Umbilical cord (tissue), 1 donor: ENCODE measurements at regions not wholly inside any gene's neighbourhood (a gene's known extent, or its start where the extent isn't known, plus 50 kb on each side); places are given as distances from the start of the nearest gene placed in this dataset.
A peak's percentile ranks its signal among the peaks of the same experiment; 100 is the strongest.

Experiments
- DNase-seq: peaks from one replicate; pipeline ENCODE4 v3.0.0-alpha.2; 2015; ENCODE audit warnings: low spot score

DNA sequence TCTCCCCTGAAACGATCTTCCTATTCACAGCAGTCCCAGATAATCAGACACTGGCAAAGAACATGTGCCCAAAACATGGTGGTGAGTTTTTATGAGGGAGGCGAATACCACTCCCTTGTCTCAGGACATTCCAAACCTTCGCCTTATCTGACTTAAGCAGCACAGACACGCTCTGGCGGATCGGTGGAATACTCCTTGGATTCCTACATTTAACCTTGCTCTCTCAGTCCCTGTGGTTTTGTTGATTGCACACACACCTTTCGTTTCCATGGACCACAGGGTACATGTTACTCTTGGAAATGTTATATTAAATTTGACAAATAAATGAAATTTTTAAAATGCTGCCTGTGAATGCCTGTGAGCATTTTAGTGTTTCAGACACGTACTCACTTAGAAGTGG lies 87.8 kb upstream of the CPEB4 start:
- peak; percentile 16 for DNase-seq

DNA sequence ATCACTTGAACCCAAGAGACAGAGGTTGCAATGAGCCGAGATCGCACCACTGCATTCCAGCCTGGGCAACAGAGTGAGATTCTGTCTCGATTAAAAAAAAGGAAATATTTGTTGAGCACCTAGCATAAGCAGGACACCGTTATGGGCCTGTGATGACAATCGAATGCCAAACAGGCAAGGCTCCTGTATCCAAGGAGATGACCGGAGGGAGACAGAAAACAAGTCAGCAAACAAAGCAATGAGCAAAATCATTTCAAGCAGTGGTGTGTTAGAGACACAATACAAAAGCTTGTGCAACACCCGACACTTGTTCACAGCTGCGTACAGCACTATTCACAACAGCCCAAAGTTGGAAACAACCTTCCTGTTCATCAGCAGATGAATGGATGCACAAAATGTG lies 87.1 kb upstream of the CPEB4 start:
- DNase-seq = no peak

DNA sequence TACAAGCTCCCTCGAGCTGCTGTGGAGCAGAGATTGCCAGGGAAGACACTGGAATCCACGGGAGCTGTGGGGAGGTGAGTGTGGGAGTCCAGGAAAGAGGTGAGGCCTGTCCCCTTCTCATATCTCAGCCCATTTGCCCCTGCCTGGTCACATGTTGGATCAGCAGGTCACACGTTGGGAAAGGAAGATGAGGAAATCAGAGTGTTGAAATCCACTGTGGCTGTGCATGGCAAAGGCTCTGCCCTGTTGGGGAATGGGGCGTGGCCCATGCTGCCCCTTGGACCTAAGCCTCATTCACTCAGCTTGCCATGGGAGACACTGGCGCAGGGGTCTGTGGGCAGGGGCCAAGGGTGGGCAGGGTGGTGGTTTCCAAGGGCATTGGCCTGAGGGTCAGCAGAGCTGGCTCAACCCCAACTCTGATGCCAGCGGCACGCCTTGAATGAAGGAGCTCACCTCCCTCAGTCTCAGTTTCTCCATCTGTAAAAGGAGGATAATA lies 85.4 kb upstream of the CPEB4 start:
- no peak for DNase-seq

DNA sequence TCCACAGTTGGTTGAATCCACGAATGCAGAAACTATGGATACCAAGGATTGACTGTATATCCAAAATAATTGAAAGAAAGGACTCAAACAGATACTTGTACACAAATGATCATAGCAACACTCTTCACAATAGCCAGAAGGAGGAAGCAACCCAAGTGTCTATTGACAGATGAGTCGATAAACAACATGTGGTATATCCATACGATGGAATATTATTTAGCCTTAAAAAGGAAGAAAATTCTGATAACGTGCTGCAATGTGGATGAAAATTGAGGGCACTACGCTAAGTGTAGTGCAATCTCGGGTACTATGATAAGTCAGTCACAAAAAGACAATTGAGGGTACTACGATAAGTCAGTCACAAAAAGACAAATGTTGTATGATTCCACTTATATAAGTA lies 83.6 kb upstream of the CPEB4 start:
- DNase-seq = no peak

DNA sequence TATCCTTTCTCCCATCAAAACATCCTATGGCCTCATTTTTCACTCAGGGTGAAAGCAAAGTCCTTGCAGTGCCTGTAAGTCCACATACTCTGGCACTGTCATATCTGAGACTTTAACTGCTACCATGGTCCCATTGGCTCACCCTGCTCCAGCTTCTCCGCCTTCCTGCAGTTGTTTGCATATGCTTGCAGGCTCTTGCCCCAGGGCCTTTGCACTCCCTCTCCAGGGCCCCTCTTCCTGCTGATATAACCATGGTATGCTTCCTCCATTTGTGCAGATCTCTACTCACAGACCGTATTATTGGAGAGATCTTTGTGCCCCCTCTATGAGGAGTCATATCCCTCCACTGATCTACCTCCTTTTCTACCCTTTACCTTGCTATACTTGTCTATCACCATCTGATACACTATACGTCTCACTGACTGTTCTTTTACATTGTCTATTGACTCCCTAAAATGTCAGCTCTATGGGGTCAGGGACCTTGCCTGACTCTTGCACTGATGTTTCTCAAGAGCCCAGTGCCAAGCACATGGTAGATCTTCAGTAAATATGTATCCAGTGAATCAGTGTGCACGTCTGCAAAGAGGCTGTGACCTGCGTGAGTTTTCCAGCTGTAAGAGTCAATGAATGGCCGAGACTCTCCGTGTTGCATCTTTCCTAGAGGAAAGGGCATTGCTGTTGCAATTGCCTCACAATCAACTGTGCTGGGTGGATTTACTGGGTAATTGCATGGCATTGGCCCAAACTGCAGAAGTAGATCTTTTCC lies 81.7 kb upstream of the CPEB4 start:
- no peak for DNase-seq

DNA sequence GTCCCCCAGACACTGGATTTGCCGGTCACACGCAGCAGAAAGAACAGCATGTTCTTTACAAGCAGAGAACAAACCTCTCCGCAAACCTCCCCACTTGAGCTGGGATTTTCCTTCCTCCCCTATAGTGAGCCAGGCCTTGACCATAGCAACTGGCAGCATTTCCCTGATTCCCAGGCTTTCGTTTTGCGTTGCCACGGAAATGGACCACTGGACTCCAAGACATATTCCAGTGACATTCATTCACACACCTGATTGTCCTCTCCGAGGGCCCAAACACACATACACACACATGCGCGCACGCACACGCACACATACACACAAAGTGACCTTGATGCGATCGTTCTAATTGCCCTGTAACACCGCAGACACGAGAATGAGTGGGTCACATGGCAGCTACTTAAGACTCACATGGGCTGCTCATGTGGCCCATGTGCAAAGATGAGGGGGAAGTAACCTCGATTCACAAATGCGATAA lies 80.9 kb upstream of the CPEB4 start:
- no peak for DNase-seq

DNA sequence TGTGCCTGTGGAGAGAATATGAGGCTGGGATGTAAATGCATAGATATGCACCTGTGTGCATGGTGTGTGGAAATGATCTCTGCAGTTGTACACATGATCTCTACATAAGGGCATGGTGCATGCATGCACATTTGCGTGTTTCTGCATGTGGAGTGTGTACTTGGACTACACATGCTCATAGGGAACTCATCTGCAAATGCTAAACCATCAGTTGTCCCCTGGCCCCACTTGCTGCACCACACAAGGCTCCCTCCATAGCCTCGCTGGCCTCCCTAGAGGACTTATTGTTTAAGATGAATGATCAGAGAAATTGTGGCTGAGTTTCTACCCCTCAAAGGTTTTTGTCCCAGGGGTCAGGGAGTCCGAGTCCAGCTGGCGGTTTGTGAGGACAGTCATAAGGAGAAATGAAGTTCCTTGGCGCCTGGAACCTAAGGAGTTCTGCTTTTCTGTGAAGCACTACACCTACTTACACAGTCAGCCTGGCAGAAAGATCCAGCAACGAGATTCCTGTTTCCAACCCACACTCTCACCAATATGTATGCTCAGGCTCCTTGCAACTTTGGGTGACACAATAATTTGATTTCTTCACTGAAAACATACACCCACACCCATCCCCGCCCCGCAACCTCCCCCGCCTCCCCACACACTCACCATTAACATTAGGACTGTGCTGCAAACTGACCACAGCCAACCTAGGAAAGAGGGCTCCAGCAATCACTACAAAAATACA lies 79.9 kb upstream of the CPEB4 start:
- DNase-seq = no peak

DNA sequence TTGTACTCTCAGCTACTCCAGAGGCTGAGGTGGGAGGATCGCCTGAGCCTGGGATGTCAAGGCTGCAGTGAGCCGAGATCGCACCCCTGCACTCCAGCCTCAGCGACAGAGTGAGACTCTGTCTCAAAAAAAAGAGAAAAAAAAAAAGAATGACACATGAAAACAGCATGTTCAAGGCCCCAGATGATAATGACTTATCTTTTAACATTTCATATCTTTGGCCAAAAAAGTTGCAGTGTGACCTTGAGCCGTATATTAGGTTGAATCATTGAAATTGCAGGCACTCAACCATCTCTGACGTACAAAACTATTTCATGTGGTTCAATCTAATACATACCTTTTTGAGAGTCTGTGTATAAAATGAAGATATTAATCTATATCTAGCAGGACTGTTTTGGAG lies 79.1 kb upstream of the CPEB4 start:
- no peak for DNase-seq

DNA sequence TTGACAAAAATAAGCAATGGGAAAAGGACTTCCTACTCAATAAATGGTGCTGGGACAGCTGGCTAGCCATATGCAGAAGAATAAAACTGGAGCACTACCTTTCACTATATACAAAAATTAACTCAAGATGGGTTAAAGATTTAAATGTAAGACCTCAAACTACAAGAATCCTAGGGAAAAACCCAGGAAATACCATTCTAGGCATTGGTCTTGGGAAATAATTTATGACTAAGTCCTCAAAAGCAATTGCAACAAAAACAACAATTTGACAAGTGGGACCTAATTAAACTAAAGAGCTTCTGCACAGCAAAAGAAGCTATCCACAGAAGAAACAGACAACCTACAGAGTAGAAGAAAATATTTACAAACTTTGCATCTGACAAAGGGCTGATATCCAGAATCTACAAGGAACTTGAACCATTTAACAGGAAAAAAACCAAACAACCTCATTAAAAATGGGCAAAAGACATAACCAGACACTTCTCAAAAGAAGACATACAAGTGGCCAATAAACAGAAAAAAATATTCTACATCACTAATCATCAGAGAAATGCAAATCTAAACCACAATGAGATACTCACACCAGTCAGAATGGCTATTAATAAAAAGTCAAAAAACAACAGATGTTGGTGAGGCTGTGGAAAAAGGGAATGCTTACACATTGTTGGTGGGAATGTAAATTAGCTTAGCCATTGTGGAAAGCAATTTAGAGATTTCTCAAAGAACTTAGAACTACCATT lies 75.2 kb upstream of the CPEB4 start:
- DNase-seq = no peak

DNA sequence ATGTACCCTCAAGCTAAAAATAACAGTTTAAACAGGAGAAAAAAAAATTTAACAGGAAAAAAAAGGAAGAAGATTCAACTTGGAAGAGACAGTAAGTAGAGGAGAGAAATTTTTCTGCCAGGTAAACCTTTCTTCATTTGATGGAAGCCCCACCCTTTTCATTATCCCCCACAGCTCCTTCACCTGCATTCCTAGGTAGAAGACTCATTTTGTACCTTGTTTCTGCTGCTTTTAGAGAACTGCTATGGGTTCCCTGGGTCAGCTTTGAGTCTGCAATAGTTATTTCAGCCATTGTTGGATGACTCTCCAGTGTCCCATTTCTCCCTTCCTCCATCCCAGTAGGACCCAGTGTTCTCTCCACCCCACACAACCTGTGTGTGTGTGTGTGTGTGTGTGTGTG lies 74.1 kb upstream of the CPEB4 start:
- no peak for DNase-seq

DNA sequence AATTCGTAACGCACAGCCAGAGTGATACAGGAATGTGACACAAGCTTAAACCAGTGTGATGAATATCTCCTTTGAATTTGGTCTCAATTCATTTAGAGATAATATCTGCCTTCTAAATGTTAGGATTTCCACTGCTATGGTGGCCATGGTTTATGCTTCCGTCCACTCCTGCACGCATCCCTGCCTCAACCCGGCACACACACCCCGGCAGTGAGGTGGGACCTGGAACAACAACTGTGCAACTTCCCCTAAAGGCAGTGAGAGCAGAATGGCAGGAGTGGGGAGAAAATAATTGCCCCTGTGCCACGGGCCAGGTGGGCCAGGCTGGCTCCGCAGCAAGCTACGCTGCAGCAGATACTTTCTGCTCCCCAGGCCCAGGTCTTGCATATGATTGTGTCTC lies 72.6 kb upstream of the CPEB4 start:
- DNase-seq = no peak

DNA sequence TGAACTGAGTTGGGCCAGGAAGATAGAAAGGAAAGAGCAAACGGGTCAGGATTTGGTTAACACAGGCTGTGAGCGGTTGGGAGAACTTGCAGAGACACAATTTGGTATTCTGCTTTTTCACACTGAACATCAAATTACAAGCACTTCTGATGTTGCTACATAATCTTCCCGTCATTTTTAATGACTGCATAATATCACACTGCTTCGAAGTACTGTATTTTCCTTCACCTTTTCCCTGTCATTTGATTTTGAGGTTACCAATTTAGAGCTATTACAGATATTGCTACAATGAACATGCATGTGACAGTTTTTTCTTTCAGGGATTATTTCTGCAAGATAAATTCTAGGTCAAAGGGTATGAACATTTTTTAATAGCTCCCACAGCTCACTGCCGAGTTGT lies 71.4 kb upstream of the CPEB4 start:
- DNase-seq = no peak

DNA sequence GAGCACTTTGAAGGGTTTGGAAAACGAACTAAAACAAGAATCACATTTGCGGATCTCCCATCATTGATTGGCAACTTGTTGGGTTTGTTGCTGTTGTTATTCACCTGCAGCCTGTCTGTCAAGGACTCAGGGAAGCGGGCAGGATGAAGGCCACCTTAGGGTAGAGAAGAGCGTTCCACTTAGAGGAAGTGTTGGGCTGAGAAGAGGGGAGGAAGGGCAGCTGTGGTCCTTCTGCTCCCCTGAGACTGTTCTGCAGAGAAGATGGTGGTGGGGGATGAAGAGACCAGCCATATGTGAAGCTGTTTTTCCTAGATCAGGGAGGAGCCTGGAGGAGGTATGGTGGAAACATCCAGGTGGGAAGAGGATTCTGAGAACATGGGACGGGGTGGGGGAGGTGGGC lies 70.6 kb upstream of the CPEB4 start:
- DNase-seq = no peak

DNA sequence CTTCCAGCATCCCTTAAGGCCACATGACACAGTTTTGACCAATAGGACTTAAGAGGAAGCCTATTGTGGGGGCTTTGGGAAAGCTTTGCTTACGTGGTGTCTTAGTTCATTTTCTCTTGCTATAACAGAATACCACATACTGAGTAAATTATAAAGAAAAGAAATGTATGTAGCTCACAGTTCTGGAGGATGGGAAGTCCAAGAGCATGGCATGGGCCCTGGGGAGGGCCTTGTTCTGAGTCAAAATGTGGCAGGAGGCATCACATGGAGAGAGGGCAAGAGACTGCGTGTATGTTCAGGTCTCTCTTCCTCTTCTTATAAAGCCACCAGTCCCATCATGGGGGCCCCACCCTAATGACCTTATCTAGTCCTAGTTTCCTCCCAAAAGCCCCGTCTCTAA lies 68.6 kb upstream of the CPEB4 start:
- DNase-seq = no peak

DNA sequence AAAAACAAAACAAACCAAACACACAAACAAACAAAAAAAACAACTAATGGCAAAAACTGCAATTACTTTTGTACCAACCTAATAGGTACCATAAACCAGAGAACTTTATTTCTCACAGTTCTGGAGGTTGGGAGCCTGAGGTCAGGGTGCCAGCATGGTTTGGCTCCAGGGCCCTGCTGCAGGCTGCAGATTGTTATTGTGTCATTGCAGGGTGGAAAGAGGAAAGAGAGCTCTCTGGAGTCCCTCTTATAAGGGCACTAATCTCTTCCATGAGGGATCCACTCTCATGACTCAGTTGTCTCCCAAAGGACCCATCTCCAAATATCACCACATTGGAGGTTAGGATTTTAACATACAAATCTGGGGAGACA lies 64.9 kb upstream of the CPEB4 start:
- DNase-seq = no peak

DNA sequence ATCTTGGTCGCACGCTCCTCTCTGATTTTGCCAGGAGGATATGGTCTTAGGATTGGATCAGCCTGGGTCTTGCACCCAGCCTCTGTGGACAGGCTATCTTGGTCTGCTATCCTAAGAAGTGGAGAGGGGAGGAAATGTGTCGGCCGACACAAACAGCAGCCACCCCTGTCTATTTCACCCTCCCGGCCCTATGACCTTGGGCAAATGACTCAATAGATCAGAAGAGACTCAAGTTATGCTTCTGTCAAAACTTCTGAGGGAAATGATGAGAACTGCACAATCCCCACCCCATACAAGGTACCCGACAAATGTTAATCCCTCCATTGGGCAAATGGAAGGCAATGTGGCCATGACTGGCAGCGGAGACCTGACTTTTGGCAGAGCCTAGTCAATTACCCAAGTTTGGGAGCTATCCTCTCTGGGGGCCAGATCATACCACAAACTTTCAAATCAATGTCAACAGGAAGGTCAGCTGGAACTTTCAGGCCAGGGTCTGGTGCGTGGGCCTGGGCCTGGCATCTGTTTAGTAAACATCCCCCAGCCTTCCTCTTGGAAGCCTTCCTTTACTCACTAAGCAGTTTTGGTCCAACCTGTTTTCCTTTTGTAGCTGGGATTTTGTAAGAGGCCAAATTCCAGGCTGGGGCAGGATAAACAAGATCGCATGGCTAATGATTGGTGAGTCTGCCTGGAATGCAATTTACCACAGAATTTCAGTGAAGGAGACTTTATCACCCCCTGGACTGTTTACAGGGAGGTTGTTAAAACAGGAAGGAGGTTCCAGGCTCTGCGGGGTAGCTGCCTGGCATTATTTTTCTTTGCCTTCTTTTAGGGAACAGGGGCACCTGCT lies 64.2 kb upstream of the CPEB4 start:
- no peak for DNase-seq

DNA sequence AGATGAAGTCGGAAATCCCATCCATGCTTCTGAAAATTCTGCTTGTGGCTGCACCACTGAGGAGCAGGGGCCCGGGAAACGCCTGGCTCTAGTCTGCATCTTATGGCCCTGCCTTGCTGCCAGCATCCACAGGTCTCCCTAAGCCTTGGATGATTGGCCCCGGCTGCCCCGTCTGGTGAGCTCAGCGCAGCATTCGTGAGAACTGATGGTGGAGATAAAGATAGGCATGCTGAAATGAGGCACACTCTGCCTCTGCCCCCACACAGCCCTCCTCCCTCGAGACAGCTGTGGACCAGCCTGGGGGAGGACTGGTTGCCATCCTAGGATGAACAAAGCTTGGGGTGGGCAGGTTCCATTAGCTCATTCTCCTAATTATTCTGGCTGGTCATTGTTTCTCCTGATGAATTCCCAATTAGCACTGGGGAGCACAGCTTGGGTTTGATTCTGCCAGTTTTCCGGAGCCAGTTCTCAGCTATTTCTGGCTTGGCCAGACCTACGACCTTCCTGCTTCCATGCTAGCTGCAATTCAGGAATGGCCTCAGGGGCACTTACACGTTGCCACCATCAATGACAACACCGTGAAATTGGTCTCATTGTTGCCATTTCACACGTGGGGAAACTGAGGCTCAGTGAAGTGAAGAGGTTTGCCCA lies 62.8 kb upstream of the CPEB4 start:
- DNase-seq = peak; percentile 24

DNA sequence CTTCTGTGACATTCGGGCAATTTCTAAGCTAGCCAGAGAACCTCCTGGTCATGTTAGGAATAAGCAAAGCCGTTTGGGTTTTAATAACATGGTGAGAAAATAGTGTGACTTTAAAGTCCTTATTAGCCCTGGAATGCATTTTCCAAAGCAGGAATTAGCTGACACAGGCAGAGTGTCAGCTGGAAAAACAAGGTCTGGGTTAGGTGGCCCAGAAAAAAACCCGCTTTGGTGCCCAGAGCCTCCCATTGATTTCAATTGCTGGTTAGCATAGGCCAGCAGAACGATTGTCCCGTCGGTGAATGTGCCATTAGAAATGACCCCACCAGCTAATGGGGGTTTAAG lies 62.1 kb upstream of the CPEB4 start:
- no peak for DNase-seq

DNA sequence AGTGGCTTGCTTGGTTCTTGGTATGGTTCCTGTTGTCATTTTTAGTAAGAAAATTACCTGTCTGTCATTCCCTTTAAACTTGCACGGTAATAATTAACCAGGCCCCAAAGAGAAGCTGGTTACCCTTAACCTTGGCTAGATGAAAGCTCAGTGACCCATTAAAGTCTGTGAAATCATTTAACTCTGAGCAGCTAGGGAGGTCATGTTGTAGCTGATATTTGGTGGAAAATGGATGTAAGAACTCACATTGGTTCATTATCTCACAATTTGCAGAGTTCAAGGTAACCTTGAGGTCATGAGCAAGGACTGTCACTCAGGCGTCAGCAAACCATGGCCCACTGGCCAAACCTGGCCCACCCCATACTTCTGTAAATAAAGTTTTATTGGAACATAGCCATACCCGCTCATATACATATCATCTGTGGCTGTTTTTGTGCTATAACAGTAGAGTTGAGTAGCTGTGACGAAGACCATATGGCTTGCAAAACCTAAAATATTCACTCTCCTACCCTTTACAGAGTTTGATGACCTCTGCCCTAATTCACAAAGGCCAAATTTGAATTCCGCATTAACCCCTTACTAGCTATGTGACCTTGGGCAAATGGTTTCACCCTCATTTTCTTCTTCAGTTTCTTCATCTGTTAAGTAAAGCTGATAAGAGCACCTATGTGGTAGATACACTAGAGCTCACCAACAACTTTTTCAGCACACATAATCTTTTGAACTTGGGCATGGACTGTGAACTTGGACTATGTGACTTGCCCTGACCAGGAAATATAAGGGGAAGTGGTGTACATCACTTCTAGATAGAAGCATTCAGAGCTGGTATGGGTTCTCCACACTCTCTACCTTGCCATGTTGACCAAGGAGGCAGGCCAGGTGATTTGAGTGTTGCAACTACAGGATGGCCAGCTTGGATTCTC lies 61.5 kb upstream of the CPEB4 start:
- no peak for DNase-seq

DNA sequence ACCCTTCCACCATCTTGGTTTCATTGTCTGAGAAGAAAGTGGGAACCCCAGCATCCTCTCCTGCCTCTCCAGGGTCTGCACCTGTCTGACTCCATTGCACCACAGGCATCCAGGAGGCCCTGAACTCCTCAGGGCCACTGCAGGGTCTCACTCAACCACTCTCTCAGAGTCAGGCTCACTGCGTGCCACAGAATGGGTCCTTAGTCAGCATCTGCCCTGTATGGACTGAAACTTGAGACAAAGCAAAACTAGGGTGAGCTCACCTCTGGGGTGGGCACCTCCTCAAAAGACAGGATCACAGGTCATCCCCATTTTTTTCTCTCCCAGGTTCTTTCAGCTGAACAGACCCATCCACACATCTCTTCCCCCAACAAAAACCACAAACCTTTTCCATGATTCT lies 59.2 kb upstream of the CPEB4 start:
- no peak for DNase-seq
